Neural progenitor cell (in vitro differentiated cells): ENCODE measurements at regions not wholly inside any gene's neighbourhood (a gene's known extent, or its start where the extent isn't known, plus 50 kb on each side); places are given as distances from the start of the nearest gene placed in this dataset.

Experiments used
- CTCF ChIP-seq: fragments of 200-600 bp; sonication (generic); IDR thresholded peaks from 2 replicates; pipeline ENCODE4 v1.5.1; 2017; ENCODE audit warnings: antibody characterized with exemption, mild to moderate bottlenecking
- EZH2 ChIP-seq: fragments of 200-600 bp; sonication (generic); IDR thresholded peaks from 2 replicates; pipeline ENCODE4 v1.6.1; 2017; ENCODE audit warnings: antibody characterized with exemption, mild to moderate bottlenecking, moderate library complexity
- EZH2phosphoT487 ChIP-seq: fragments of 200-600 bp; sonication (generic); IDR thresholded peaks from 2 replicates; pipeline ENCODE4 v1.6.1; 2017; ENCODE audit warnings: antibody characterized with exemption

GRCh38 chr14:96673706-96674105 is 123.5 kb upstream of the VRK1 start:
- TF ChIP-seq EZH2 (no peak), CTCF (no peak), EZH2phosphoT487 (no peak)
